Natural killer cell (primary cell): ENCODE measurements at regions not wholly inside any gene's neighbourhood (a gene's known extent, or its start where the extent isn't known, plus 50 kb on each side); places are given as distances from the start of the nearest gene placed in this dataset.
"Not testable (repeated sequence)": the region's sequence is repeated elsewhere in the genome, so short reads cannot be mapped to it uniquely, and the experiment has no call there.

Source experiments
- ATAC-seq, 3 donors: fragments of 150-1000 bp in 2 of 3; fragments of 200-7000 bp in 1 of 3; cut with Tn5 transposase; 1 replicate in 1 of 3; 2 replicates in 2 of 3; pipeline ENCODE4 v1.10.0; 2021; ENCODE audit warnings: mild to moderate bottlenecking in 2 of 3, moderate library complexity in 2 of 3
- DNase-seq, 2 donors: peaks; one replicate each; pipeline versions ENCODE4 v3.0.0 to v3.0.0-alpha.2; 2013 to 2021; ENCODE audit warnings: mixed read lengths in 1 of 2
- H3K27ac ChIP-seq: one replicate; pipeline ENCODE4 v1.5.1; 2013; ENCODE audit warnings: mild to moderate bottlenecking, low read length
- H3K27me3 ChIP-seq: one replicate; pipeline ENCODE4 v1.6.1; 2013; ENCODE audit warnings: low read length; ENCODE audit not compliant: control insufficient read depth, insufficient read depth
- H3K36me3 ChIP-seq: one replicate; pipeline ENCODE4 v1.6.1; 2013; ENCODE audit warnings: low read length; ENCODE audit not compliant: control insufficient read depth, insufficient read depth
- H3K4me1 ChIP-seq: one replicate; pipeline ENCODE4 v1.6.1; 2013; ENCODE audit warnings: low read length; ENCODE audit not compliant: control insufficient read depth, insufficient read depth
- H3K4me3 ChIP-seq: one replicate; pipeline ENCODE4 v1.5.1; 2013; ENCODE audit warnings: low read length
- H3K9me3 ChIP-seq: one replicate; pipeline ENCODE4 v1.6.1; 2013; ENCODE audit warnings: low read length; ENCODE audit not compliant: control insufficient read depth, insufficient read depth
- H3K27ac Mint-ChIP-seq, 2 donors: one replicate each; pipeline ENCODE4 v1.8.0; 2022; ENCODE audit warnings: mild to moderate bottlenecking in 2 of 2, mixed read lengths in 2 of 2, moderate library complexity in 1 of 2
- H3K27me3 Mint-ChIP-seq, 2 donors: one replicate each; pipeline ENCODE4 v1.8.0; 2022; ENCODE audit warnings: low read depth in 2 of 2, mixed read lengths in 2 of 2
- H3K36me3 Mint-ChIP-seq: one replicate; pipeline ENCODE4 v1.8.0; 2022; ENCODE audit warnings: mixed read lengths
- H3K4me1 Mint-ChIP-seq, 2 donors: one replicate each; pipeline ENCODE4 v1.8.0; 2022; ENCODE audit warnings: mixed read lengths in 2 of 2
- H3K4me3 Mint-ChIP-seq: one replicate; pipeline ENCODE4 v1.8.0; 2022; ENCODE audit warnings: mild to moderate bottlenecking, moderate library complexity, mixed read lengths
- H3K9me3 Mint-ChIP-seq, 2 donors: one replicate each; pipeline ENCODE4 v1.8.0; 2022; ENCODE audit warnings: mixed read lengths in 2 of 2
- CTCF ChIP-seq: fragments of 200-600 bp; IDR thresholded peaks from one replicate; pipeline ENCODE4 v1.8.0; 2022; ENCODE audit warnings: antibody characterized with exemption
- WGBS: methylation state at CpG from one replicate; pipeline ENCODE4 v1.1.7; 2013; ENCODE audit warnings: missing lambda C conversion rate; ENCODE audit not compliant: insufficient coverage; 5-methylcytosine and 5-hydroxymethylcytosine counted together
- intact Hi-C: fragments of 100-400 bp; cut with micrococcal nuclease; formaldehyde crosslinking; loops from one replicate; pipeline ENCODE4 v1.14.2; 2022

- no peak overlapping the region for H3K4me3 ChIP-seq
- Mint-ChIP-seq H3K27me3 (peaks cover 71 to 72% of the 10 kb centered on the region in 2 donors), H3K4me1 (peaks cover 6 to 12% of the 10 kb centered on the region in 2 donors), H3K27ac (no peak overlapping the region), H3K9me3 (peaks cover 0 to 4% of the 10 kb centered on the region in 2 donors), H3K36me3 (peaks cover 26% of the 10 kb centered on the region), H3K4me3 (no peak overlapping the region)
- H3K4me1 ChIP-seq: no peaks in the 10 kb centered on the region
- H3K9me3 ChIP-seq: peaks cover 11% of the 10 kb centered on the region
- no peaks in the 10 kb centered on the region for H3K36me3 ChIP-seq
- no peak overlapping the region for H3K27ac ChIP-seq
- intact Hi-C loops: no loop called here
- 7% methylated on average over 20 of the region's 20 CpGs for WGBS
- ATAC-seq: no peak
- peaks cover 64% of the 10 kb centered on the region for H3K27me3 ChIP-seq
- TF ChIP-seq CTCF: no peak
- DNase-seq: no peak
These were observed 71.8 kb upstream of the ZNF184 start for GRCh38 chr6:27544612-27545260.

GRCh38 chr6:27544135-27544534 is 71.2 kb upstream of the ZNF184 start:
- intact Hi-C loops, H3K36me3 ChIP-seq, H3K4me1 ChIP-seq, H3K27ac Mint-ChIP-seq, ATAC-seq, H3K9me3 Mint-ChIP-seq, H3K4me3 ChIP-seq, H3K27ac ChIP-seq, H3K4me3 Mint-ChIP-seq, DNase-seq: not testable (repeated sequence)
- H3K4me1 Mint-ChIP-seq: peaks cover 6 to 12% of the 10 kb centered on the region in 2 donors
- WGBS: 34% methylated on average over 15 of the region's 20 CpGs
- peaks cover 26% of the 10 kb centered on the region for H3K36me3 Mint-ChIP-seq
- Histone ChIP-seq H3K9me3 (peaks cover 11% of the 10 kb centered on the region), H3K27me3 (peaks cover 64% of the 10 kb centered on the region)
- H3K27me3 Mint-ChIP-seq: peaks cover 71 to 77% of the 10 kb centered on the region in 2 donors

DNA sequence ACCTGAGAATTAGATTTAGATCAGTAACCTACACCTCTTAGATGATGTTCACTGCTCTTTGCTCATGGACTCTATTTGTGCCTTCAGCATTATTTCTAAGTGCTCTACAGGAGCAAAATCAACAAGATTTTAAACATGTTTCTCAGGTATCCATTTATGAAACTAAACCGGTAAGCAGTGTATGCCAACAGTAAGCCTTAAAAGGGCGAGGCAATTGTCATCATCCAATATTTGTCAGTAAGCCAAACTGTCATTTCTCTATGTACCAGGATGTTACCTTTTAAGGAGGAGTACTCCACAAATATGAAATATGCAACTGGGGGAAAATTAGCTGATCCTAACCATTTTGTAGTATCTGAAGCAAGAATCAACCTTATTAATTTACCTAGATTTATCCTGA is 69.6 kb upstream of the ZNF184 start:
- no peak overlapping the region for H3K4me3 ChIP-seq
- peaks cover 66 to 80% of the 10 kb centered on the region in 2 donors for H3K27me3 Mint-ChIP-seq
- DNase-seq (no peak), ATAC-seq (no peak)
- H3K4me1 Mint-ChIP-seq: peaks cover 6 to 12% of the 10 kb centered on the region in 2 donors
- peaks cover 49% of the 10 kb centered on the region for H3K27me3 ChIP-seq
- intact Hi-C loops: no loop called here
- no peak for TF ChIP-seq CTCF
- H3K36me3 Mint-ChIP-seq: peaks cover 26% of the 10 kb centered on the region
- no peaks in the 10 kb centered on the region for H3K4me1 ChIP-seq
- H3K9me3 ChIP-seq: peaks cover 9% of the 10 kb centered on the region
- no peak overlapping the region for H3K4me3 Mint-ChIP-seq
- no peaks in the 10 kb centered on the region for H3K36me3 ChIP-seq
- no peak overlapping the region for H3K27ac ChIP-seq
- H3K27ac Mint-ChIP-seq: no peak overlapping the region
- H3K9me3 Mint-ChIP-seq: peaks cover 0 to 3% of the 10 kb centered on the region in 2 donors
- 65% methylated on average over 2 of the region's 2 CpGs for WGBS

- intact Hi-C loops: no loop called here
- H3K36me3 Mint-ChIP-seq: peaks cover 24% of the 10 kb centered on the region
- Histone ChIP-seq H3K36me3 (no peaks in the 10 kb centered on the region), H3K4me1 (no peaks in the 10 kb centered on the region), H3K9me3 (peaks cover 4% of the 10 kb centered on the region), H3K27ac (no peak overlapping the region), H3K4me3 (no peak overlapping the region), H3K27me3 (peaks cover 44% of the 10 kb centered on the region)
- H3K4me3 Mint-ChIP-seq: no peak overlapping the region
- DNase-seq (no peak), ATAC-seq (no peak)
- 20% methylated on average over 5 of the region's 5 CpGs for WGBS
- H3K27me3 Mint-ChIP-seq: peaks cover 65 to 81% of the 10 kb centered on the region in 2 donors
- H3K27ac Mint-ChIP-seq: no peak overlapping the region
- TF ChIP-seq CTCF: no peak
- peaks cover 6 to 12% of the 10 kb centered on the region in 2 donors for H3K4me1 Mint-ChIP-seq
- H3K9me3 Mint-ChIP-seq: peaks cover 0 to 3% of the 10 kb centered on the region in 2 donors
These were observed 69.0 kb upstream of the ZNF184 start for GRCh38 chr6:27541933-27542297.
